ENCODE measurements at regions not wholly inside any gene's neighbourhood (a gene's known extent, or its start where the extent isn't known, plus 50 kb on each side); places are given as distances from the start of the nearest gene placed in this dataset.

- Histone ChIP-seq H3K4me1 (ENCODE audit: insufficient read depth) (peaks cover 8% of the 10 kb centered on the region), H3K79me2 (ENCODE audit: insufficient read depth) (no peaks in the 10 kb centered on the region), H3K9me3 (ENCODE audit: low read depth) (no peaks in the 10 kb centered on the region), H3K9ac (no peak overlapping the region), H3K27me3 (replicated peaks; ENCODE audit: insufficient read depth) (peaks cover 14% of the 10 kb centered on the region), H3F3A (ENCODE audit: insufficient read depth) (peaks cover 9% of the 10 kb centered on the region; the same call in 1 of the 2 replicates), H3K9me2 (ENCODE audit: insufficient read depth) (no peaks in the 10 kb centered on the region), H3K4me3 (no peak overlapping the region), H3K4me2 (ENCODE audit: unreplicated experiment) (no peak overlapping the region), H3K36me3 (ENCODE audit: low read depth) (no peaks in the 10 kb centered on the region), H4K20me1 (ENCODE audit: insufficient read depth) (no peaks in the 10 kb centered on the region), H3K27ac (no peak overlapping the region), H2AFZ (no peak overlapping the region)
- 65 to 69% methylated on average over 7 of the region's 7 CpGs for WGBS, 2 experiments (ENCODE audit: low coverage in 1 of 2, low lambda C conversion rate in 2 of 2, missing lambda C conversion rate in 2 of 2)
- no peak for DNase-seq
- TF ChIP-seq EZH2 (IDR thresholded peaks at IDR 0.05; ENCODE audit: insufficient read depth, poor library complexity, severe bottlenecking): no peak
- no peak for TF ChIP-seq EZH2phosphoT487 (IDR thresholded peaks at IDR 0.05; ENCODE audit: insufficient read depth, low read depth)
- in situ Hi-C loops (cut with MboI): no loop called here
These were observed 71.4 kb upstream of the IRS2 start for GRCh38 chr13:109857803-109858202.

GRCh38 chr13:109857325-109857724 is 70.9 kb upstream of the IRS2 start:
- Histone ChIP-seq H4K20me1 (ENCODE audit: insufficient read depth) (no peaks in the 10 kb centered on the region), H3K27me3 (replicated peaks; ENCODE audit: insufficient read depth) (peaks cover 14% of the 10 kb centered on the region), H3K9me3 (ENCODE audit: low read depth) (no peaks in the 10 kb centered on the region), H3K79me2 (ENCODE audit: insufficient read depth) (no peaks in the 10 kb centered on the region), H3F3A (ENCODE audit: insufficient read depth) (peaks cover 4% of the 10 kb centered on the region; the same call in 1 of the 2 replicates), H3K4me3 (no peak overlapping the region), H3K4me2 (ENCODE audit: unreplicated experiment) (no peak overlapping the region), H2AFZ (no peak overlapping the region), H3K36me3 (ENCODE audit: low read depth) (no peaks in the 10 kb centered on the region), H3K9me2 (ENCODE audit: insufficient read depth) (no peaks in the 10 kb centered on the region), H3K4me1 (ENCODE audit: insufficient read depth) (peaks cover 3% of the 10 kb centered on the region), H3K27ac (no peak overlapping the region), H3K9ac (no peak overlapping the region)
- 56 to 59% methylated on average over 5 of the region's 5 CpGs for WGBS, 2 experiments (ENCODE audit: low coverage in 1 of 2, low lambda C conversion rate in 2 of 2, missing lambda C conversion rate in 2 of 2)
- in situ Hi-C loops (cut with MboI): no loop called here
- TF ChIP-seq EZH2phosphoT487 (IDR thresholded peaks at IDR 0.05; ENCODE audit: insufficient read depth, low read depth) (no peak), EZH2 (IDR thresholded peaks at IDR 0.05; ENCODE audit: insufficient read depth, poor library complexity, severe bottlenecking) (no peak)
- DNase-seq: no peak

- Histone ChIP-seq H3K36me3 (ENCODE audit: low read depth) (no peaks in the 10 kb centered on the region), H3K9me2 (ENCODE audit: insufficient read depth) (no peaks in the 10 kb centered on the region), H3K4me1 (ENCODE audit: insufficient read depth) (no peaks in the 10 kb centered on the region), H3K4me2 (ENCODE audit: unreplicated experiment) (no peak overlapping the region), H3K79me2 (ENCODE audit: insufficient read depth) (no peaks in the 10 kb centered on the region), H3K27ac (no peak overlapping the region), H3K27me3 (replicated peaks; ENCODE audit: insufficient read depth) (peaks cover 14% of the 10 kb centered on the region), H3K4me3 (no peak overlapping the region), H2AFZ (no peak overlapping the region), H4K20me1 (ENCODE audit: insufficient read depth) (no peaks in the 10 kb centered on the region), H3K9ac (no peak overlapping the region), H3K9me3 (ENCODE audit: low read depth) (no peaks in the 10 kb centered on the region), H3F3A (ENCODE audit: insufficient read depth) (no peaks in the 10 kb centered on the region)
- TF ChIP-seq EZH2 (IDR thresholded peaks at IDR 0.05; ENCODE audit: insufficient read depth, poor library complexity, severe bottlenecking) (no peak), EZH2phosphoT487 (IDR thresholded peaks at IDR 0.05; ENCODE audit: insufficient read depth, low read depth) (no peak)
- in situ Hi-C loops (cut with MboI): no loop called here
- WGBS, 2 experiments (ENCODE audit: low coverage in 1 of 2, low lambda C conversion rate in 2 of 2, missing lambda C conversion rate in 2 of 2): 44 to 45% methylated on average over 4 of the region's 4 CpGs
- DNase-seq: no peak
These were observed 70.0 kb upstream of the IRS2 start for GRCh38 chr13:109856350-109856749.

GRCh38 chr13:109853153-109853552 is 66.8 kb upstream of the IRS2 start:
- Histone ChIP-seq H2AFZ (no peak overlapping the region), H3K27me3 (replicated peaks; ENCODE audit: insufficient read depth) (peaks cover 14% of the 10 kb centered on the region), H3F3A (ENCODE audit: insufficient read depth) (no peaks in the 10 kb centered on the region), H3K79me2 (ENCODE audit: insufficient read depth) (no peaks in the 10 kb centered on the region), H3K9me3 (ENCODE audit: low read depth) (no peaks in the 10 kb centered on the region), H3K27ac (no peak overlapping the region), H3K9ac (no peak overlapping the region), H3K36me3 (ENCODE audit: low read depth) (no peaks in the 10 kb centered on the region), H3K4me2 (ENCODE audit: unreplicated experiment) (no peak overlapping the region), H3K4me3 (no peak overlapping the region), H3K9me2 (ENCODE audit: insufficient read depth) (no peaks in the 10 kb centered on the region), H3K4me1 (ENCODE audit: insufficient read depth) (no peaks in the 10 kb centered on the region), H4K20me1 (ENCODE audit: insufficient read depth) (no peaks in the 10 kb centered on the region)
- DNase-seq: no peak
- in situ Hi-C loops (cut with MboI): no loop called here
- no peak for TF ChIP-seq EZH2 (IDR thresholded peaks at IDR 0.05; ENCODE audit: insufficient read depth, poor library complexity, severe bottlenecking)
- no peak for TF ChIP-seq EZH2phosphoT487 (IDR thresholded peaks at IDR 0.05; ENCODE audit: insufficient read depth, low read depth)
- WGBS, 2 experiments (ENCODE audit: low coverage in 1 of 2, low lambda C conversion rate in 2 of 2, missing lambda C conversion rate in 2 of 2): 74 to 78% methylated on average over 5 of the region's 5 CpGs

GRCh38 chr13:109846185-109846584 is 59.8 kb upstream of the IRS2 start:
- H3K4me3 ChIP-seq: no peak overlapping the region
- H3K9me3 ChIP-seq (ENCODE audit: low read depth): no peaks in the 10 kb centered on the region
- H3K79me2 ChIP-seq (ENCODE audit: insufficient read depth): no peaks in the 10 kb centered on the region
- WGBS, 2 experiments (ENCODE audit: low coverage in 1 of 2, low lambda C conversion rate in 2 of 2, missing lambda C conversion rate in 2 of 2): 82% methylated on average over 4 of the region's 4 CpGs
- no peak overlapping the region for H3K9ac ChIP-seq
- no peaks in the 10 kb centered on the region for H4K20me1 ChIP-seq (ENCODE audit: insufficient read depth)
- H3K4me2 ChIP-seq (ENCODE audit: unreplicated experiment): no peak overlapping the region
- H3F3A ChIP-seq (ENCODE audit: insufficient read depth): peaks cover 5% of the 10 kb centered on the region; the same call in 1 of the 2 replicates
- in situ Hi-C loops (cut with MboI): no loop called here
- TF ChIP-seq EZH2 (IDR thresholded peaks at IDR 0.05; ENCODE audit: insufficient read depth, poor library complexity, severe bottlenecking): no peak
- no peak for TF ChIP-seq EZH2phosphoT487 (IDR thresholded peaks at IDR 0.05; ENCODE audit: insufficient read depth, low read depth)
- H2AFZ ChIP-seq: no peak overlapping the region
- H3K27ac ChIP-seq: no peak overlapping the region
- DNase-seq: no peak
- no peaks in the 10 kb centered on the region; the same call in 1 of the 2 replicates for H3K27me3 ChIP-seq (replicated peaks; ENCODE audit: insufficient read depth)
- no peaks in the 10 kb centered on the region for H3K36me3 ChIP-seq (ENCODE audit: low read depth)
- peaks cover 10% of the 10 kb centered on the region for H3K4me1 ChIP-seq (ENCODE audit: insufficient read depth)
- no peaks in the 10 kb centered on the region for H3K9me2 ChIP-seq (ENCODE audit: insufficient read depth)

All from GM23248 (cell line).